Retina (tissue), 1 donor: ENCODE measurements at regions not wholly inside any gene's neighbourhood (a gene's known extent, or its start where the extent isn't known, plus 50 kb on each side); places are given as distances from the start of the nearest gene placed in this dataset.
"Not testable (repeated sequence)": the region's sequence is repeated elsewhere in the genome, so short reads cannot be mapped to it uniquely, and the experiment has no call there.

Source experiments
- DNase-seq: peaks from one replicate; pipeline ENCODE4 v3.0.0-alpha.2; 2016

DNA sequence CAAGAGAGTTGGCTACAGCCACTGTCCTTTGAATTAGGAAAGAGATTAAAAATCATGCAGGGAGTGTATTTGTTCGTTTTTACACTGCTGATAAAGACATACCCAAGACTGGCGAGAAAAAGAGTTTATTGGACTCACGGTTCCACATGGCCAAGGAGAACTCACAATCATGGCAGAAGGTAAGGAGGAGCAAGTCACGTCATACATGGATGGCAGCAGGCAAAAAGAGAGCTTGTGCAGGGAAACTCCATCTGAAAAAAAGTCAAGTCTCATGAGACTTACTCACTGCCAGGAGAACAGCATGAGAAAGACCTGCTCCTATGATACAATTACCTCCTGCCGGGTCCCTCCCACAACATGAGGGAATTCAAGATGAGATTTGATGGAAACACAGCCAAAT lies 1595.2 kb downstream of the KCNT2 start:
- DNase-seq, result no peak

DNA sequence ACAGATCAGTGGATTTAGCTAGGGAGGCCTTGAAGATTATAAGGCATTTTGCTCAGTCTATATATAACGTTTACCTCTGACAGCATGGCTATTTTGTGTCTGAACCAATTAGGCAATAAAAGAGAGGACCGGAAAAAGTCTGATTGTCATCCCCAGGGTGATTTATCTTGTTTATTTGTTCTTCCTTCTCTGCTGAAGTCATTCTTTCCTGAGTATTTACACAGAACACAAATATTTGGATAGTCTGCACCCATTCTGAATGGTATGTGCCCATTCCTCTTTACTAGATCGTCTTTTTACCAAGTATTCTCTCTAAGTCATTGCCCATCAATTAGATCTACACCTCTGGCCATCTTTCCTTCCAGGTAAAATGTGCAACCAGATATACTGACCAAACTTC lies 1602.9 kb downstream of the KCNT2 start:
- DNase-seq, result no peak

DNA sequence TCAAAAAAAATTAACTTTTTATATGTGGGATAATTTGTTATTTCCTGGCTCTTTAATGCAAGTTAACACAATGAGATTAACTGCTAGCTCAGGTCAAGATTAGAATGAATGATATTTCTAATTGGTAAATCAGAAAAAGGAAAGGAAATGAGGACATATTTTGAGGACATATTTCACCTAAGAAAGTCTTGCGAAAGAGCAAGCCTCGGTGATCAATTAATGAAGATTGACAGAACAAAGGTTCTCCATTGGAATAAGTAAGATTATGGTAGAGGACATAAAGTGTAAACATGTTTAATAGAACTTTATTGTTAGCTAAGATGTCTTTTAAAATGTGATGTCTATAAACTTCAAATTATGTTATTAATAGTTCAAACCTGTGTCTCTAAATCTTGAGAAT lies 1617.8 kb downstream of the KCNT2 start:
- no peak for DNase-seq

DNA sequence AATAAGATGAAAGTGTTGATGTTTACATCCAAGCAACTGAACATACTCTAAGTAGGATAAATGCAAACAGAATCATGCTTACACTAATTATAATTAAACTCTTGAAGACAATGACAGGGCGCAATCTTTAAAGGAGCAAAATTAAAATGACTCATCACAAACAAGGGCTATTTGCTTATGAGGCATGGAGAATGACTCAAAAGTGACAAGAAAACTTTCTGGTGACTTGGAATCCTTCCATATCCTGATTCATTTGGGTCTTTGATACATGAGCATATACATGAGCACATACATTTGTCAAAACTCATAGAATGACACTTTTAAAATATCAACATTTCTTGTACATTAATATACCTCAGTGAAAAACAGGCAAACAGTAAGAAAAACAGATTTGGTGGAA lies 1632.3 kb downstream of the KCNT2 start:
- DNase-seq, result no peak

DNA sequence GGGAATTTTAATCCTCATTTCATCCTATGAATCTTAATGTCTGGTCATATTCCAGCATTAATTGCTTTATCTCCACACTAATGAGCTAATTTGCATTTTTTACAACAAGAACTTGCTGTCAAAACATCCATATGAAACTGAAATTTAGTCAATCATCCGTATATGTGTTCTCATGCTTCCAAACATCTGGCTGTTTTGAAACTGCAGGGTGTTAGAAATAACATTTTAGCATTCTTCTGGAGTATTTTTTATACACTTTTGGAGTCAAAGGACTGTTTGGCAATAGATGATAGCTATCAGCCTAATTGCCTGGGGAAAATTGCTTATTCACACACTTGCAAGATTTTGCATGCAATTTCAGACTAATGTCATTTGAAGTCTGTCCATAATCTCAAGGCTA lies 1639.3 kb downstream of the KCNT2 start:
- no peak for DNase-seq

DNA sequence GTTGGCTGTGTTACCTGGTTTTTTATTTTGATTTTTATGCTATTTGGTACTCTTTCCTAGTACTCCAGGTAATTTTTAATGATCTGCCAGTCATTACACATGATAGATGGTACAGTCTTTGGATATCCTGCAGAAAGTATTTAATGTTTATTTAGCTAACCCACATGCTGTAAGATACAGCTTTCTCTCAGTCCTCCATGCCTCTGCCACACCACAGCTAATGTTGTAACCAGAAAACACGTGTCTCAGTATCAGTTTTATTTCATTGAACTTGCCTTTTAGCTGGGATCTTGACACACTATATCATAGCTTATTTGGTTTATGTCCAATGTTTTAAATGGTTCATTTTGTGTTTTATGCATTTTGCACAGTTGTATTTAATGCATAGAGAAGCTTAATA lies 1648.4 kb downstream of the KCNT2 start:
- DNase-seq, result no peak

DNA sequence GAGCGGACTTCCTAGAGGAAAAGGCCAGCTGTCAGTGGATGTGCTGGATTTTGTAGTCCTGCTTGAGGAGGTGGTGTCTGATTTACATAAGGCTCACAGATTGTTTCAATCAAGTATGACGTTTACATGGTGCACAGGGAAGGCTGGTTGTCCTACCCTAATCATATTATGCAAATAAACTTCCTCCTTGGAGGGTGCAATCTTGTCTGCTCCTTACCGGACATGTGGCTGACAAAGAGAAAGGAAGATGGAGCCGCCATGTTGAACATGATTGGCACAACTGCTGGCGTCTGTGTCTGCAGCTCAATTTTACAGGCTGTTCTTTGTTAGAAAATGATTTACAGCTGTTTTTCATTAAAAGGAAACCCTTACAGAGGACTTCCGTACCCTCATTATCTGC lies 1656.1 kb downstream of the KCNT2 start:
- DNase-seq, result no peak

DNA sequence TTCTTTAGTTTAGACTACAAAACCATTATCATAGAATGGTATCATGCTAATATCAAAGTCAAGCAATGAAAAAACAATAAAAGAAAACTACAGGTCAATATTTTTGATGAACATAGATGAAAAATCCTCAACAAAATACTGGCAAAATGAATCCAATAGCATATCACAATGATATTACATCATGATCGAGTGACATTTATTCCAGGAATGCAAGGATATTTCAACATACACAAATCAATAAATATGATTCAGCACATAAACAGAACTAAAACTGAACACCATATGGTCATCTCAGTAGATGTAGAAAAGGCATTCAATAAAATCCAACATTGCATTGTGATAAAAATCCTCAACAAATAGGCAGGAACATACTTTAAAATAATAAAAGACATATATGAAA lies 1657.7 kb downstream of the KCNT2 start:
- DNase-seq, result no peak

DNA sequence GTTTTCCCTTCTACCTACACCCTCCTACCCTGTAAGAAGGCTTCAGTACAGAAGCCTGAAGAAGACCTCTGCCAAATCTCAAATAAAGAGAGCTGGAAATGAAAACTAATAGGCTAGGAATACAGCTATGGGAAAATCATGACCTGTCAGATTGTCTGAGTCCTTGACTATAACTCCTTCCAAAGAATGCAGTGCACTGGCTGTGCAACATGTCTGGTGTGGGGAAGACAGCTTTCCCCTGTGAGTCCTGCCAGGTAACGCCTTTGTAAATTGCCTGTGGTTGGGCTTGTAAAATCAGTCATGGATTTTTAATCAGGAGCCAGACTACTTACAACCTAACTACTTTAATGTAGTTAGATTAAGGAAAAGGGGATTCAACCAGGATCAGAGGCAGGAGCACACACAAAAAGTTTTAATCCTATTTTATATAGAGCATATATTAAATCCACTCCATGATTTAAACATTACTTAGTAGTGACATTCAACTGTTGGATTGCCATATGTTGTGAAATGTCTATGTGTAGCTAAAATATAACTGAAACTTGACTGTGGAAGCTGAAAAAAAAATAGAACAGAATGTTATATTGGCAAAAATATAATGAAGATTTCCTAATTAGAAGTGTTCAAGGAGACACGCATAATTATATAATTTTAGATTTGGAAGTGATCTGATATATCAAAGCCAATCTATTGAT lies 1667.8 kb downstream of the KCNT2 start:
- no peak for DNase-seq

DNA sequence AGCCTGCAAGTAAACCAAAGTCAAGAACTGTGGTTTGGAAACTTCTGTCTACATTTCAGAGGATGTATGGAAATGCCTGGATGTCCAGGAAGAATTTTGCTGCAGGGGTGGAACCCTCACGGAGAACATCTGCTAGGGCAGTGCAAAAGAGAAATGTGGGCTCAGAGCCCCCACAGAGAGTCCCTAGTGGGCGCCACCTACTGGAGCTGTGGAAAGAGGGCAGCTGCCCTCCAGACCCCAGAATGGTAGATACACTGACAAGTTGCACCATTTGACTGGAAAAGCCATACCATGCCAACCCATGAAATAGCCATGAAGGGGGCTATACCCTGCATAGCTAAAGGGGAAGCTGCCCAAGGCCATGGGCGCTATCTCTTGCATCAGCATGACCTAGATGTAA lies 1672.4 kb downstream of the KCNT2 start:
- no peak for DNase-seq

DNA sequence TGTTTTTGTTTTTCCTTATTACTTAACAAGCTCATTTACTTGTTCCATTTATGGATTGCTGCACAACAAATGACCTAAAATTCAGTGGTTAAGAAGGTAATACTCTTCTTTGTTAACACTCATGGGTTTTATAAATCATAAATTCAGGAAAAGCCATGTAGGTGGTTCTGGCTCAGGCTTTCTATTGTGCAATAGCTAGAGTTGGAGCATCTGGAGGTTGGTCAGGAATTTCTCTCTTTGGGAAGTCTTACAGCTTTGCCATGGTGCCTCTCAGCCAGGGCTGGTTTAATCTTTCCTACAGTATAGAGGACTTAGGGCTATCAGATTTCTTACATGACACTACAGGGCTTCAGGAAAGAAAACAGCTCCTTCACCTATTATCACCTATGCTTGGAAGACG lies 1677.1 kb downstream of the KCNT2 start:
- no peak for DNase-seq

DNA sequence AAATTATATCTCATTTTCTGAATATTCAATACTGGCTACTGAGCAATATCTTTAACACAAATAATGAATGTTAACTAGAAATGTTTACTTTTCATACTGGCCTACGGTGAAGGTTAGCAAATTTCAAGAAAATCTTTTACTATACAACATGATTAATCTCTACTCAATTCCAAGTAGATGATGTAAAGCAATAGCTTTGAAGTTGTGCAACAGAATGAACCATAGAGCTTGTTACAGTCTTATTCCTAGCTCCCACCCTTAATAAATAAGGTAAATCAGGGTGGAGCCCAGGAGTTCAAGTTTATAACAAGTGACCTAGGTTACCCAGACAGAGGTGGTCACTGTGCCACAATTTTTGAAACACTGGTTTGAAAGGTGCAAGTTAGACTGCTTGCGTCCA lies 1678.1 kb downstream of the KCNT2 start:
- no peak for DNase-seq

DNA sequence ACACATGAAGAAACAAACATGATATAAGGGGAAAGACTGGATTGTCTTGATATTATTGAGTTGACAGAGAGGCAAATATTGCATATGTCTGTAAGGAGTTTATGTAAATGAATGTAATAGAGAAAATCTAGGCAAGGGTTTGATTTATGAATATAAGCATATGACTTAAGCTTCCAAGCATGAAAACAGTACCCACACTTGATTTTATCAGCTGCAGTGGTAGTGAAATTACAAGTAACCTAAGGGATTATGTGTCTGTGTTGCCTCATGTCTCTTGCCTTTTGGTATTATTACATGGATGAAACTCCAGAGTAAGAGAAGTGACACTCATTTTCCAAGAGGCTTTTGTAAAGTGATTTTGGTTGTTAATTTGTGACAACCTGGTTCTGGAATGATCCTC lies 1678.9 kb downstream of the KCNT2 start:
- DNase-seq, result no peak

DNA sequence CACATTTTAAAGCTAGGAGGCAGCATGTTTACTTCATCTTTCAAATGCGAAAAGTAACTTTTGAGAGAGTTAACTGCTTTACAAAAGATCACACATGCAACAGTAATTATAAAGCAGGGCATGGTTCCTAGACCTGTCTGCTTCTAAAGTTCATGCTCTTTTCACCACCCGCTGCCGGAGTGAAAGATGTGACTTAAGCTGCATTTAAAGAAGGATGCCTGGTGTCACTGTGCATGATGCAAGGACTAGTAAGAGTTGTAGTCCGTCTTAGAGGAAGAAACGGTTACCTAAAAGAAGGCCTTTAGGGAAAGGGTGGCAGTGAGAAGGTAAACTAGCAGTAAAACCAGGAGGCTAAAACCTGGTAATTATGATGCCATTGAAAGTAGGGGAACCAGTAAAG lies 1689.1 kb downstream of the KCNT2 start:
- no peak for DNase-seq

DNA sequence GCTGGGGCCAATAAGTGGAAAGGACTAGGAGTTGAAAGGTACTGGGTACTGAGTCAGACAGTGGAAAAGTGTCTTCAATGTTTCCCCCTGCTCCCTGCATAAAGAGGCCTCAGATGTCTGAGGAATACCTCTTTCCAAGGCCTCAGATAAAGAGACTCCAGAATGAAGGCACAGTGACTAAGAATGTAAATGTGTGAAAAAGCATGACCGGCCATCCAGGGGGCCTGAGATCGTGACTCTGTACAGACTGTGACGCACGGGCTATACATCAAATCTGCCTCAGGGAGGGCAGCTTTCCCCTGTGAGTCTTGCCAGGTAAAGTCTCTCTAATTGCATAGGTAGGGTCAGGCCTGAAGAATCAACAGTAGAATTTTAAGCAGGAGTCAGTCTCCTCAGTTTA lies 1690.5 kb downstream of the KCNT2 start:
- DNase-seq, result no peak

DNA sequence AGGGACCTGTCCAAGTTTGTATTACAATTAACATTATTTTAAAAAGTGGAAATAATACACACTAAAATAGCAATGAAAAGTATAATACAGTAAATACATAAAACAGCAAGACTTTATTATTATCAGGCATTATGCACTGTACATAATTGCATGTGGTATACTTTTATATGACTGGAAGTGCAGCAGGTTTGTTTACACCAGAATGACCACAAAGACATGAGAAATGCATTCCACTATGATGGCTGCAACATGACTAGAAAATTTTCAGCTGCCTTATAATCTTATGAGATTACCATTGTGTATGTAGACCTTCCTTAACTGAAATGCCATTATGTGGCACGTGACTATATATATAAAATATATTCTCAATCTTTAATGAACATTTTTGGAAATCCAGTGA lies 1699.6 kb downstream of the KCNT2 start:
- DNase-seq, result no peak

DNA sequence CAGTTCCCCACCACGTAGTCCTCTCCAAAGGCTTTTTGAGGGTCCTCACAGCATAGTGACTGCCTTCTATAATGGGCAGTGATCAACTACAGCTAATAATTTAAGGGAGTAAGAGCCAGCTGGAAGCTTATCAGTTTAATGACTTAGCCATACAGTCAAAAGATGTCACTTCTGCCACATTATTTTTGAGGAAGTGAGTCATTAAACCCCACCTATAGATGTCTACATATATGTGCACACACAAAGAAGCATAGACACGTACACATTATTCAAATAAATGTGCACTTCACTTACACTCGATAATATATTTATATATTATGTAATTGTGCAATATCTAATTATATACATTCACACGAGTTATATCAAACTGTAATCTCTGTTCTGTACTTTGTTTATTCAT lies 1704.7 kb downstream of the KCNT2 start:
- no peak for DNase-seq

DNA sequence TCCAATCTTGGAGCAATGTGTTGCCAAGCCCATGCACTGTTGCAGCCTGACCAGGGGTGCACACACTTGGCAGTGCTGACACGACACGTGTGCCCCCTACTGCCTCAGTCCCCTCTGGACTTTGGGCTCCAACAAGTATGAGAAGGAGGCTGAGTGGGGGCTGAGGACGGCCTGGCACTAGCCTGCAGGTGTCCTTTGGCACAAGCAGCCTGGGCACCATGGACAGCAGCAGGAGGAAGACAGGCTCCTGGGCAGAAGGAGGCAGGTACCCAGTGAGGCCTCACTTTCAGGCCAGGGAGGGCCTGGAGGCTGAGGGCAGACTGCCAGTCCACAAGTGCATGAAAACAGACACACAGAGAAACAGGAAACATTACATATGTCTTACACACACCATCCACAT lies 1702.9 kb upstream of the B3GALT2 start:
- no peak for DNase-seq

DNA sequence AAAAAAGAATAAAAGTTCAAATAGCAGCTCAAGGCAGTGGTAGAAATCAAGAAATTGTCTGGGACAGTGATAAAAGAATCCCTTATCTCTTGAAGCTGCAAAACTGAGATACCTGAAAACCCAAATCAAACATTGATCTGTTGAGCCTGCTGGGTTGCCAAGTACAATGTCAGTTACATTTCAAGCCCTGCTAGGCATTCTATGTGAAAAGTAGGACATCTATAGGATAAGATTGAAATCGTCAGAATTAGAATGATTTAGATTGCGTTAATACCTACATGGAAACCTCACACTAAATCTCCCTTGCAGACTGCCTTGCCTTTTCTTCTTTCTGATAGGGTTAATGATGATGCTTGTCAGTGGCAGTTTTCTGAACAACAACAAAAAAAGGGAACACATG lies 1684.4 kb upstream of the B3GALT2 start:
- no peak for DNase-seq

DNA sequence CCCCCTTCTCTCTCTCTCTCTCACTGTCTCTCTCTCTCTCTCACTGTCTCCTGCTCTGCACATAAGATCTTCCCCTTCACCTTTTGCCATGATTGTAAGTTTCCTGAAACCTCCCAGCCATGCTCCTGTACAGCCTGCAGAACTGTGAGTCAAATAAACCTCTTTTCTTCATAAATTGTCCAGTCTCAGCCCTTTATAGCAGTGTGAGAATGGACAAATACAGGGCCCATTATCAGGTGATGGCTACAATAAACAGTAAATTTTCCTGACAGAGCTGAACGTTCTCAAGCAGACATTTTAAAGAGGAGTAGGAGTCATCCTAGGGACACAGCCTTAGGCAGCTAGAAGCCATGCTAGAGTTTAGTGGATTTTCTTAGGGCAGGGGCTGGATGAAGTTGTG lies 1679.7 kb upstream of the B3GALT2 start:
- DNase-seq, result no peak

DNA sequence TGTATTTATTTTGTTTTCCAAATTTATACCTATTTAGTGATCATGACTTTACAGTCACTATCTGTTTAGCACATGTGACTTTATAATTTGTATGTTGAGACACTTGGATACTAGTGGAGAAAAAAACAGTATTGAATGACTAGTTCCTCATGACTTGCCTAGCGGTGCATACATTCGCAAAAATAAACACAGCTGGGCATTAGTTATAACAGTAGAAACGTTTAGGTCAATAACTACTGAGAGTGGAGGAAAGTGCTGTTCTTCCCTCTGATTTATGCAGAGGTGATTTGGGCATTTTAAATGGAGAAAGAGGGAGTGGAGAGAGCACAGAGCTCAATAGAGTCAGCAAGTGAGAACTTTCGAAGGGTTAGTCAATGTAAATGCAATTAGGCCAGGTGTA lies 1679.0 kb upstream of the B3GALT2 start:
- no peak for DNase-seq

DNA sequence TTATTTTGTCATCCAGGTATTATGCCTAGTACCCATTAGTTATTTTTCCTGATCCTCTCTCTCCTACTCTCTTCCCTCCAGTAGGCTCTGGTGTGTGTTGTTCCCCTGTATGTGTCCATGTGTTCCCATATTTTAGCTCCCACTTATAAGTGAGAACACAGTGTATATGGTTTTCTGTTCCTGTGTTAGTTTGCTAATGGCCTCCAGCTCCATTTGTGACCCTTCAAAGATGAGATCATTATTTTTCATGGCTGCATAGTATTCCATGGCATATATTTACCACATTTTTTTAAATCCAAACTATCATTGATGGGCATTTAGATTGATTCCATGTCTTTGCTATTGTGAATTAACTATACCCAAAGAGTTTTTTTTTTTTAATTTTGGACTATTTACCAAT lies 1675.7 kb upstream of the B3GALT2 start:
- no peak for DNase-seq

DNA sequence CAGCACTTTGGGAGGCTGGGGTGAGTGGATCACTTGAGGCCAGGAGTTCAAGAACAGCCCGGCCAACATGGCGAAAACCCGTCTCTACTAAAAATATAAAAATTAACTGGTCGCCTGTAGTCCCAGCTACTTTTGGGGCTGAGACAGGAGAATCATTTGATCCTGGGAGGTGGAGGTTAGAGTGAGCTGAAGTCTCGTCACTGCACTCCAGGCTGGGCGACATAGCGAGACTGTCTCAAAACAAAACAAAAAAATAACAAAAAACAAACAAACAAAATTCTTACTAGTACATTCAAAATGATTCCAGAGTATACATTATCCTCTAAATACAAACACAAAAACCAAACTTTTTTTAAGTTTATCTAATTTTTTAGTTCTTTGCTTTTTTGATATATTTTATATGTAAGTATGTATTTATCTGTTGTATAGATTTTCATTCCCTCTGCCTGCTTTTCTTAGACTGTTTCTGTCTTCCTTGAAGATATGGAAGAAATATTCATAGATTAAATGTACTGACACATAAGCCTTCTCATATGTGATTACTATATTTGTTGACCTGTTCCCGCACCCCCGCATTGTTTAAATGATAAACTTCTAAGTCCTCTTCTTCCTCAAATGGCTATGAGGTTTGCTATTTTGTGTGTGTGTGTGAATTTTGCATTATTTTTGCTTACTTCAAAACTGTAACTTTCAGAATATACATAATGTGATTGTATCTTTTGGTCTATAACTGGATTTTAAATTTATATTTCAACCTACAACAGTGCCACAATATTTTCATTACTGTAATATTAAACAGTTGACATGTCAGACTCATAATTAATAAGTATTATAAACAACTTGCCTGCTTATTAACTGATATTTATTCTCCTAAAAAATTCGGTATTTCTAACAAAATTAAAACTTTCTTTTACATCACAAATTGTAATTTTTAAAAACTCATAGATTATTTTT lies 1674.1 kb upstream of the B3GALT2 start:
- DNase-seq, result no peak

DNA sequence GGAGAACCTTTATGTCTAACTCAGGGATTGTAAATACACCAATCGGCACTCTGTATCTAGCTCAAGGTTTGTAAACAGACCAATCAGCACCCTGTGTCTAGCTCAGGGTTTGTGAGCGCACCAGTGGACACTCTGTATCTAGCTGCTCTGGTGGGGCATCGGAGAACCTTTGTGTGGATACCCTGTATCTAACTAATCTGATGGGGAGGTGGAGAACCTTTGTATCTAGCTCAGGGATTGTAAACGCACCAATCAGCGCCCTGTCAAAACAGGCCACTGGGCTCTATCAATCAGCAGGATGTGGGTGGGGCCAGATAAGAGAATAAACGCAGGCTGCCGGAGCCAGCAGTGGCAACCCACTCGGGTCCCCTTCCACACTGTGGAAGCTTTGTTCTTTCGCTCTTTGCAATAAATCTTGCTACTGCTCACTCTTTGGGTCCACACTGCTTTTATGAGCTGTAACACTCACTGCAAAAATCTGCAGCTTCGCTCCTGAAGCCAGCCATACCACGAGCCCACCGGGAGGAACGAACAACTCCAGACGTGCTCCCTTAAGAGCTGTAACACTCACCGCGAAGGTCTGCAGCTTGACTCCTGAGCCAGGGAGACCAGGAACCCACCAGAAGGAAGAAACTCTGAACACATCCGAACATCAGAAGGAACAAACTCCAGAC lies 1673.2 kb upstream of the B3GALT2 start:
- not testable (repeated sequence) for DNase-seq
